ENCODE measurements at regions not wholly inside any gene's neighbourhood (a gene's known extent, or its start where the extent isn't known, plus 50 kb on each side); places are given as distances from the start of the nearest gene placed in this dataset.

- no peak for TF ChIP-seq CTCF (IDR thresholded peaks at IDR 0.05)
- TF ChIP-seq POLR2A (IDR thresholded peaks at IDR 0.05), result no peak
Observed at GRCh38 chr2:8496079-8496478, 185.8 kb upstream of the ID2 start.

All from heart left ventricle (tissue), 13 donors.